ENCODE measurements at regions not wholly inside any gene's neighbourhood (a gene's known extent, or its start where the extent isn't known, plus 50 kb on each side); places are given as distances from the start of the nearest gene placed in this dataset.

- no peak overlapping the region for H3K27ac ChIP-seq
- TF ChIP-seq CTCF (conservative IDR thresholded peaks at IDR 0.05), result no peak
These were observed 169.8 kb downstream of the PARM1 start for GRCh38 chr4:75102787-75103085.

- no peak for TF ChIP-seq CTCF (conservative IDR thresholded peaks at IDR 0.05)
- no peak overlapping the region for H3K27ac ChIP-seq
These were observed 169.2 kb downstream of the PARM1 start for GRCh38 chr4:75101906-75102786.

Data from VCaP (cell line).